ENCODE measurements at regions not wholly inside any gene's neighbourhood (a gene's known extent, or its start where the extent isn't known, plus 50 kb on each side); places are given as distances from the start of the nearest gene placed in this dataset.

DNA sequence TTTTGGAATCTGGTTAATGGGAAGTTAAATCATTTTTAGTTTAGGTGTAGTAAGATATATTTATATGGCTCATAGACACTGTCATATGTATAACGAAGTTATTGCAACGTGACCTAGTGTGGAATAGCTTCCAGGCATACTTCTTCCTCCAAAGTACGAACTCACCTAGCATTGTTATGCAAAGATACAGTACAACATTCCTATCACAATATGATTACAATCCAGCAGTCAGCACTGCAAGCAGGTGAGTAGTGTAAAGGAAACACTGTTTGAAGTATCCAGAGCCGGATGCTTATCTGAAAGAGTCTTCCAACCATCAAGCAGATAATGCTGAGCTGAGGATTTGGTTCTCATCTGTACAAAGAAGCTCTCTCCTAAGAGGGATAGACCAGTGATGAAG, 754.4 kb upstream of the IGFBP3 start:
- TF ChIP-seq, protein P1, sequence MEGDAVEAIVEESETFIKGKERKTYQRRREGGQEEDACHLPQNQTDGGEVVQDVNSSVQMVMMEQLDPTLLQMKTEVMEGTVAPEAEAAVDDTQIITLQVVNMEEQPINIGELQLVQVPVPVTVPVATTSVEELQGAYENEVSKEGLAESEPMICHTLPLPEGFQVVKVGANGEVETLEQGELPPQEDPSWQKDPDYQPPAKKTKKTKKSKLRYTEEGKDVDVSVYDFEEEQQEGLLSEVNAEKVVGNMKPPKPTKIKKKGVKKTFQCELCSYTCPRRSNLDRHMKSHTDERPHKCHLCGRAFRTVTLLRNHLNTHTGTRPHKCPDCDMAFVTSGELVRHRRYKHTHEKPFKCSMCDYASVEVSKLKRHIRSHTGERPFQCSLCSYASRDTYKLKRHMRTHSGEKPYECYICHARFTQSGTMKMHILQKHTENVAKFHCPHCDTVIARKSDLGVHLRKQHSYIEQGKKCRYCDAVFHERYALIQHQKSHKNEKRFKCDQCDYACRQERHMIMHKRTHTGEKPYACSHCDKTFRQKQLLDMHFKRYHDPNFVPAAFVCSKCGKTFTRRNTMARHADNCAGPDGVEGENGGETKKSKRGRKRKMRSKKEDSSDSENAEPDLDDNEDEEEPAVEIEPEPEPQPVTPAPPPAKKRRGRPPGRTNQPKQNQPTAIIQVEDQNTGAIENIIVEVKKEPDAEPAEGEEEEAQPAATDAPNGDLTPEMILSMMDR (IDR thresholded peaks at IDR 0.05), result no peak
- TF ChIP-seq POLR2A (IDR thresholded peaks at IDR 0.05), result no peak

Measured in thyroid gland (tissue), 4 donors.